ENCODE measurements at regions not wholly inside any gene's neighbourhood (a gene's known extent, or its start where the extent isn't known, plus 50 kb on each side); places are given as distances from the start of the nearest gene placed in this dataset.

GRCh38 chr11:104410336-104410735 is 246.4 kb upstream of the PDGFD start:
- no peak for TF ChIP-seq CTCF (conservative IDR thresholded peaks at IDR 0.05; ENCODE audit: low read depth, low read length)
- DNase-seq (ENCODE audit: low read depth): no peak

GRCh38 chr11:104408630-104409029 is 244.7 kb upstream of the PDGFD start:
- no peak for DNase-seq (ENCODE audit: low read depth)
- no peak for TF ChIP-seq CTCF (conservative IDR thresholded peaks at IDR 0.05; ENCODE audit: low read depth, low read length)
- H3K4me3 ChIP-seq (ENCODE audit: low read length): no peak overlapping the region

More at GRCh38 chr11:104410336-104410735, 246.4 kb upstream of the PDGFD start:
- no peak overlapping the region for H3K4me3 ChIP-seq (ENCODE audit: low read length)

GRCh38 chr11:104405277-104405676 is 241.3 kb upstream of the PDGFD start:
- no peak overlapping the region for H3K4me3 ChIP-seq (ENCODE audit: low read length)
- no peak for TF ChIP-seq CTCF (conservative IDR thresholded peaks at IDR 0.05; ENCODE audit: low read depth, low read length)
- DNase-seq (ENCODE audit: low read depth): no peak

- no peak for DNase-seq (ENCODE audit: low read depth)
- TF ChIP-seq CTCF (conservative IDR thresholded peaks at IDR 0.05; ENCODE audit: low read depth, low read length): no peak
- H3K4me3 ChIP-seq (ENCODE audit: low read length): no peak overlapping the region
These were observed 240.6 kb upstream of the PDGFD start for GRCh38 chr11:104404231-104405175.

GRCh38 chr11:104402812-104403521 is 239.0 kb upstream of the PDGFD start:
- DNase-seq (ENCODE audit: low read depth): no peak
- H3K4me3 ChIP-seq (ENCODE audit: low read length): no peak overlapping the region
- TF ChIP-seq CTCF (conservative IDR thresholded peaks at IDR 0.05; ENCODE audit: low read depth, low read length): no peak

- TF ChIP-seq CTCF (conservative IDR thresholded peaks at IDR 0.05; ENCODE audit: low read depth, low read length): no peak
- H3K4me3 ChIP-seq (ENCODE audit: low read length): no peak overlapping the region
- DNase-seq (ENCODE audit: low read depth): no peak
These were observed 230.6 kb upstream of the PDGFD start for GRCh38 chr11:104394508-104394907.
